Left renal pelvis (tissue), 4 donors: ENCODE measurements at regions not wholly inside any gene's neighbourhood (a gene's known extent, or its start where the extent isn't known, plus 50 kb on each side); places are given as distances from the start of the nearest gene placed in this dataset.
"Not testable (repeated sequence)": the region's sequence is repeated elsewhere in the genome, so short reads cannot be mapped to it uniquely, and the experiment has no call there.

Source experiments
- DNase-seq, 4 donors: peaks; one replicate each; pipeline ENCODE4 v3.0.0-alpha.2; 2013; ENCODE audit warnings: low read depth in 4 of 4, low spot score in 3 of 4

- no peak for DNase-seq
Measured at GRCh38 chr3:10623578-10624275, 118.3 kb upstream of the ATP2B2 start.

- no peak for DNase-seq
Measured at GRCh38 chr3:10625323-10625722, 119.9 kb upstream of the ATP2B2 start.

GRCh38 chr3:10627884-10628572 is 122.6 kb upstream of the ATP2B2 start:
- no peak for DNase-seq

GRCh38 chr3:10628891-10629670 is 123.7 kb upstream of the ATP2B2 start:
- no peak for DNase-seq

GRCh38 chr3:10629671-10630040 is 124.3 kb upstream of the ATP2B2 start:
- no peak for DNase-seq

GRCh38 chr3:10631224-10631623 is 125.8 kb upstream of the ATP2B2 start:
- DNase-seq = no peak

GRCh38 chr3:10632125-10632524 is 126.7 kb upstream of the ATP2B2 start:
- no peak for DNase-seq

GRCh38 chr3:10632741-10633140 is 127.4 kb upstream of the ATP2B2 start:
- DNase-seq = no peak

GRCh38 chr3:10635446-10636076 is 130.2 kb upstream of the ATP2B2 start:
- DNase-seq = no peak

- no peak for DNase-seq
Measured at GRCh38 chr3:10637342-10637741, 132.0 kb upstream of the ATP2B2 start.

GRCh38 chr3:10638466-10638865 is 133.1 kb upstream of the ATP2B2 start:
- DNase-seq = no peak

GRCh38 chr3:10641760-10642159 is 136.4 kb upstream of the ATP2B2 start:
- no peak for DNase-seq

GRCh38 chr3:10644189-10644588 is 138.8 kb upstream of the ATP2B2 start:
- no peak for DNase-seq

GRCh38 chr3:10645800-10646199 is 140.4 kb upstream of the ATP2B2 start:
- DNase-seq = no peak

GRCh38 chr3:10646531-10647335 is 141.3 kb upstream of the ATP2B2 start:
- DNase-seq = no peak

- no peak for DNase-seq
Measured at GRCh38 chr3:10647376-10647775, 142.0 kb upstream of the ATP2B2 start.

- no peak for DNase-seq
Measured at GRCh38 chr3:10648181-10648580, 142.8 kb upstream of the ATP2B2 start.

- DNase-seq = not testable (repeated sequence)
Measured at GRCh38 chr3:10649463-10649862, 144.1 kb upstream of the ATP2B2 start.

GRCh38 chr3:10651506-10651905 is 146.1 kb upstream of the ATP2B2 start:
- no peak for DNase-seq

- DNase-seq = no peak
Measured at GRCh38 chr3:10653241-10653640, 147.9 kb upstream of the ATP2B2 start.
